ENCODE measurements at regions not wholly inside any gene's neighbourhood (a gene's known extent, or its start where the extent isn't known, plus 50 kb on each side); places are given as distances from the start of the nearest gene placed in this dataset.

- H3K4me3 ChIP-seq, result no peak overlapping the region
- H3K36me3 ChIP-seq, result no peaks in the 10 kb centered on the region
- no peak overlapping the region for H3K27ac ChIP-seq
- intact Hi-C loops (cut with DNase I), result no loop called here
- TF ChIP-seq CTCF (IDR thresholded peaks at IDR 0.05), result no peak
- TF ChIP-seq POLR2A (IDR thresholded peaks at IDR 0.05), result no peak
- ATAC-seq (no peak), DNase-seq (no peak)
- H3K9me3 ChIP-seq, result no peaks in the 10 kb centered on the region
- WGBS (ENCODE audit: insufficient coverage, low coverage, low lambda C conversion rate, missing lambda C conversion rate), result 75% methylated on average over 4 of the region's 4 CpGs
- no peaks in the 10 kb centered on the region for H3K4me1 ChIP-seq
- no peaks in the 10 kb centered on the region for H3K27me3 ChIP-seq
Observed at GRCh38 chr1:79785561-79785960, 779.0 kb upstream of the ADGRL4 start.

- no peaks in the 10 kb centered on the region for H3K27me3 ChIP-seq
- H3K4me1 ChIP-seq, result no peaks in the 10 kb centered on the region
- H3K9me3 ChIP-seq, result no peaks in the 10 kb centered on the region
- TF ChIP-seq CTCF (IDR thresholded peaks at IDR 0.05) (no peak), POLR2A (IDR thresholded peaks at IDR 0.05) (no peak)
- H3K27ac ChIP-seq, result no peak overlapping the region
- WGBS (ENCODE audit: insufficient coverage, low coverage, low lambda C conversion rate, missing lambda C conversion rate), result 61% methylated on average over 2 of the region's 3 CpGs
- no peaks in the 10 kb centered on the region for H3K36me3 ChIP-seq
- H3K4me3 ChIP-seq, result no peak overlapping the region
- no peak for ATAC-seq
- DNase-seq, result no peak
- intact Hi-C loops (cut with DNase I), result no loop called here
Observed at GRCh38 chr1:79781261-79781660, 774.7 kb upstream of the ADGRL4 start.

DNA sequence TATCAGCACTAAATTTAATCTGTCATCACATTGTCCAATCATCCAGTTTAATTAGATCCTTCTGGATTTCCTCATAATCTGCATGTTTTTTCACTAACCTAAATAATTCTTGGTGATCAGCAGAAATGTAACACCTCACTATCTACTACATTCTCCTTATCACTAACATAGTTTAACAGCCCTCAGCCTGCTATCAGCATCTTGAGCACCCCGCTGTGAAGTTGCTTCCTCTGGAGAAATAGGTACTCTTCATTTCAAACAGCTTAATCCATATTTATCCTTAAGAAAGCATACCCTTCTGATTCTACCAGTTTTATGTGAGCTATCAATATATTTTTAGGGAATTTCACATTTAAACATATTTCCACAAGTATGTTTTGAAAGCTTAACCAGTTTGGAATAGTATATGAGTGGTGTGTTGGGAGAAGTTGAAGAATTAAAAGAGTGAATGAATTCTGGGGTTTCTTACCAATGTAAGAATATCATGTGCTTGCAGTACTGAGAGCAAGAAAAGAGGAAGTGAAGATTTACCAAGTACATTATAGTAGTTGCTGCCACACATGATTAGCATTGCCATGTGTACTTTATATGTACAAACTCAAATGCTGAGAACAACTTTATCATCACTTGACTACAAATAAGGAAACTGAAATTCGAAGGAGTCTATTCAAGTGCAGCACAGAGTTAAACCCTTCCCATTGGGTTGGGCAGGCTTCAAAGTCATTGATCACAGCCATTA is 771.1 kb upstream of the ADGRL4 start:
- Histone ChIP-seq H3K4me3 (no peak overlapping the region), H3K9me3 (no peaks in the 10 kb centered on the region), H3K27ac (no peak overlapping the region), H3K36me3 (no peaks in the 10 kb centered on the region), H3K4me1 (no peaks in the 10 kb centered on the region), H3K27me3 (no peaks in the 10 kb centered on the region)
- DNase-seq (no peak), ATAC-seq (no peak)
- intact Hi-C loops (cut with DNase I), result no loop called here
- 34% methylated on average over 2 of the region's 2 CpGs for WGBS (ENCODE audit: insufficient coverage, low coverage, low lambda C conversion rate, missing lambda C conversion rate)
- TF ChIP-seq POLR2A (IDR thresholded peaks at IDR 0.05), result no peak

GRCh38 chr1:79775402-79775801 is 768.9 kb upstream of the ADGRL4 start:
- Histone ChIP-seq H3K36me3 (no peaks in the 10 kb centered on the region), H3K4me3 (no peak overlapping the region), H3K27me3 (no peaks in the 10 kb centered on the region), H3K9me3 (no peaks in the 10 kb centered on the region), H3K27ac (no peak overlapping the region), H3K4me1 (no peaks in the 10 kb centered on the region)
- no peak for TF ChIP-seq POLR2A (IDR thresholded peaks at IDR 0.05)
- no peak for TF ChIP-seq CTCF (IDR thresholded peaks at IDR 0.05)
- intact Hi-C loops (cut with DNase I), result no loop called here
- ATAC-seq (no peak), DNase-seq (no peak)
- WGBS (ENCODE audit: insufficient coverage, low coverage, low lambda C conversion rate, missing lambda C conversion rate), result 54% methylated on average over 2 of the region's 2 CpGs

DNA sequence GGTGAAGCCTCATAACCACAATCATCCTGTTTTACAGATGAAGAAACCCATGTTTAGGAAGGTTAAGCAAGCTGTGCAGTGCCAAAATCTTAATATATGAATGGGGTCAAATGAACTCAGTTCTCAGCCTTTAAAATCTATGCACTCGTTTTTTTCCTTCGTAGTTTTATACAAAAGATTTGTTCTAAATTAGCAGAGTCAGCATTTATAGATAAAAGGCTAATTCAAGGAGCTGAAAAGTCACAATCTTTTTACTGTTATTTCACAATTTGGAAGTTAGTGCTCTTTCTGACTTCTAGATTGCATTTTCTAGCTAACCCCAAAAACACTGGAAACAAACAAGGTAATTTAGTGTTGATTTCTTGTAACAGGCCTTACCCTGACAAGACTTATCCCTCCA is 766.9 kb upstream of the ADGRL4 start:
- Histone ChIP-seq H3K4me1 (no peaks in the 10 kb centered on the region), H3K4me3 (no peak overlapping the region), H3K27ac (no peak overlapping the region), H3K27me3 (no peaks in the 10 kb centered on the region), H3K36me3 (no peaks in the 10 kb centered on the region), H3K9me3 (no peaks in the 10 kb centered on the region)
- 51% methylated on average over 2 of the region's 2 CpGs for WGBS (ENCODE audit: insufficient coverage, low coverage, low lambda C conversion rate, missing lambda C conversion rate)
- TF ChIP-seq CTCF (IDR thresholded peaks at IDR 0.05), result no peak
- TF ChIP-seq POLR2A (IDR thresholded peaks at IDR 0.05), result no peak
- DNase-seq (no peak), ATAC-seq (no peak)
- intact Hi-C loops (cut with DNase I), result no loop called here

Data from right lobe of liver (tissue), 6 donors.